ENCODE measurements at regions not wholly inside any gene's neighbourhood (a gene's known extent, or its start where the extent isn't known, plus 50 kb on each side); places are given as distances from the start of the nearest gene placed in this dataset.

DNA sequence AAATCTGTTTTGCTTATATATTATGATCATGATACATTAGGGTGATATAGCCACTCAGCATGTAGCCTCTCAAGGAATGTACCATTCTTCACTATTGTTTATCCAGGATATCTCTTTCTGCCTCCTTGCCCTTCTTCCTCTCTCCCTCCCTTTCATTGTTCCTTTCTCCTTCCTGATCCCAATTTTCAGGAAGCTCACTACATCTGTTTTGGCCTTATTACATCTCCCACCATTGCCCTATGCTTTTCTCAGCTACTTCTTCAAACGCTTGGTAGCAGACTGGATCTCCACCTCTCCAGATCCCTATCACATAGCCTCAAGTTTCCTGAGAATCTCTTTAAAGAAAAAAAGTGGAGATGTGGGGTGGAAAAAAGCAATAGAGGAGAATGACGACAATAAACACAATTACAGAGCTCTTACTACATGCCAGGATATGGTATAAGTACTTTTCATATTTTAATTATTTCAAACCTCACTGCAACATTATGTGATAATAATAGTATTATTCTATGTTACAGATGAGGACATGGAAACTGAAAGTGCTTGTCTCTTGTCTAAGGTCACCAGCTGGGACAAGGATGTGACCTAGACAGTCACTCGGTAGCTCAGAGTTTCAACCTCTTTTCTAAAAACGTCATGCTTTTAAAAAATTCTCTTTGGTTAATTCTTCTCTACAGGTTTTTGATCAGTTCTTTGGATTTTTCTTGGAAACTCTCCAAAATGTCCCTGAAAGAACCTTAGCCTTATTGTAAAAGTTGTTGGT lies 959.1 kb downstream of the CDH11 start:
- TF ChIP-seq, protein P1, sequence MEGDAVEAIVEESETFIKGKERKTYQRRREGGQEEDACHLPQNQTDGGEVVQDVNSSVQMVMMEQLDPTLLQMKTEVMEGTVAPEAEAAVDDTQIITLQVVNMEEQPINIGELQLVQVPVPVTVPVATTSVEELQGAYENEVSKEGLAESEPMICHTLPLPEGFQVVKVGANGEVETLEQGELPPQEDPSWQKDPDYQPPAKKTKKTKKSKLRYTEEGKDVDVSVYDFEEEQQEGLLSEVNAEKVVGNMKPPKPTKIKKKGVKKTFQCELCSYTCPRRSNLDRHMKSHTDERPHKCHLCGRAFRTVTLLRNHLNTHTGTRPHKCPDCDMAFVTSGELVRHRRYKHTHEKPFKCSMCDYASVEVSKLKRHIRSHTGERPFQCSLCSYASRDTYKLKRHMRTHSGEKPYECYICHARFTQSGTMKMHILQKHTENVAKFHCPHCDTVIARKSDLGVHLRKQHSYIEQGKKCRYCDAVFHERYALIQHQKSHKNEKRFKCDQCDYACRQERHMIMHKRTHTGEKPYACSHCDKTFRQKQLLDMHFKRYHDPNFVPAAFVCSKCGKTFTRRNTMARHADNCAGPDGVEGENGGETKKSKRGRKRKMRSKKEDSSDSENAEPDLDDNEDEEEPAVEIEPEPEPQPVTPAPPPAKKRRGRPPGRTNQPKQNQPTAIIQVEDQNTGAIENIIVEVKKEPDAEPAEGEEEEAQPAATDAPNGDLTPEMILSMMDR (IDR thresholded peaks at IDR 0.05): no peak
- no peak for TF ChIP-seq POLR2A (IDR thresholded peaks at IDR 0.05)
